Epithelial cell of esophagus (primary cell): ENCODE measurements at regions not wholly inside any gene's neighbourhood (a gene's known extent, or its start where the extent isn't known, plus 50 kb on each side); places are given as distances from the start of the nearest gene placed in this dataset.

Source experiments
- DNase-seq: peaks from one replicate; pipeline ENCODE4 v3.0.0; 2010; ENCODE audit warnings: low read depth
- H3K4me3 ChIP-seq: 2 replicates; pipeline ENCODE4 v1.5.1; 2011; ENCODE audit warnings: mild to moderate bottlenecking, low read length, control low read depth
- TF ChIP-seq, protein P1 (sequence below): IDR thresholded peaks from 2 replicates; pipeline ENCODE4 v1.5.1; 2011; ENCODE audit warnings: low read depth, mild to moderate bottlenecking, low read length, control low read depth, inconsistent platforms; ENCODE audit not compliant: insufficient read depth; ENCODE audit errors: missing control alignments

DNA sequence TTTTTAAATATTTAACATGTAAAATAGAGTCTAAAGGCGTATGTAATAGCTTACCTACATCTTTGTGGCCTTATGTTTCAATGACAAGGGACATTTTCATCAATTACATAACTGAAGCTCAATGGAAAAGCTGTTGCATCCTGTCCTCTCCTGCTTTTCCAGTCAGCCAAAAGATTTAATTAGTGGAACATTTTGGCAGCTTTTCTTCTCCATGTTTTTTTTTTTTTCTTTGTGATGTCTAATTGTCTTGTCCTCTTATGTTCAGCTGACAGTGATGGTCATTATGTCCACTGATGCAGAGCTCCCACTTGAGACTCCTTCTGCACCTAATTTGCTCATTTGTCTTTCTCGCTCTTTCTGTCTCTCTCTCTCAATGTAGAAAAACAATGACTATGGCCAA is 422.2 kb downstream of the GABRG1 start:
- no peak for DNase-seq
- no peak overlapping the region for H3K4me3 ChIP-seq
- TF ChIP-seq, protein P1, sequence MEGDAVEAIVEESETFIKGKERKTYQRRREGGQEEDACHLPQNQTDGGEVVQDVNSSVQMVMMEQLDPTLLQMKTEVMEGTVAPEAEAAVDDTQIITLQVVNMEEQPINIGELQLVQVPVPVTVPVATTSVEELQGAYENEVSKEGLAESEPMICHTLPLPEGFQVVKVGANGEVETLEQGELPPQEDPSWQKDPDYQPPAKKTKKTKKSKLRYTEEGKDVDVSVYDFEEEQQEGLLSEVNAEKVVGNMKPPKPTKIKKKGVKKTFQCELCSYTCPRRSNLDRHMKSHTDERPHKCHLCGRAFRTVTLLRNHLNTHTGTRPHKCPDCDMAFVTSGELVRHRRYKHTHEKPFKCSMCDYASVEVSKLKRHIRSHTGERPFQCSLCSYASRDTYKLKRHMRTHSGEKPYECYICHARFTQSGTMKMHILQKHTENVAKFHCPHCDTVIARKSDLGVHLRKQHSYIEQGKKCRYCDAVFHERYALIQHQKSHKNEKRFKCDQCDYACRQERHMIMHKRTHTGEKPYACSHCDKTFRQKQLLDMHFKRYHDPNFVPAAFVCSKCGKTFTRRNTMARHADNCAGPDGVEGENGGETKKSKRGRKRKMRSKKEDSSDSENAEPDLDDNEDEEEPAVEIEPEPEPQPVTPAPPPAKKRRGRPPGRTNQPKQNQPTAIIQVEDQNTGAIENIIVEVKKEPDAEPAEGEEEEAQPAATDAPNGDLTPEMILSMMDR = no peak

DNA sequence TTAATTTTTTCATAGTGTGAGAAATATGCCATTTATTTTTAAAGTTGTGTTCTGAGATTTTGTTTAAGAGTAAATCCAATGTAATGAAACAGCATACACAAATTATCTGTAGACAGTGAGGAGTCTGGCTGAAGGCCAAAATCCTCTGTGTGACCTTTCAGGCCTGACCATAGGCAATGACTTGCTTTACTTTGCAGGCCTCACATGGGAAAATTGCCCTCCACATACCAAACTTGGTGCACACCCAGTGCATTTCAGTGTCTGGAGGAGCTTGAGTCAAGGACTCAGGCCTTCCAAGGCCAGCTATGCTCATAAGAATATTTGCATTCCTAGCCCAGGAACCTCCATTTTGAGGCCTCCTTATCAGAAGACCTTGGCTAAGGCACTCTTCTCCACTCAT is 430.1 kb downstream of the GABRG1 start:
- no peak for DNase-seq
- TF ChIP-seq, protein P1 = no peak
- H3K4me3 ChIP-seq = no peak overlapping the region

DNA sequence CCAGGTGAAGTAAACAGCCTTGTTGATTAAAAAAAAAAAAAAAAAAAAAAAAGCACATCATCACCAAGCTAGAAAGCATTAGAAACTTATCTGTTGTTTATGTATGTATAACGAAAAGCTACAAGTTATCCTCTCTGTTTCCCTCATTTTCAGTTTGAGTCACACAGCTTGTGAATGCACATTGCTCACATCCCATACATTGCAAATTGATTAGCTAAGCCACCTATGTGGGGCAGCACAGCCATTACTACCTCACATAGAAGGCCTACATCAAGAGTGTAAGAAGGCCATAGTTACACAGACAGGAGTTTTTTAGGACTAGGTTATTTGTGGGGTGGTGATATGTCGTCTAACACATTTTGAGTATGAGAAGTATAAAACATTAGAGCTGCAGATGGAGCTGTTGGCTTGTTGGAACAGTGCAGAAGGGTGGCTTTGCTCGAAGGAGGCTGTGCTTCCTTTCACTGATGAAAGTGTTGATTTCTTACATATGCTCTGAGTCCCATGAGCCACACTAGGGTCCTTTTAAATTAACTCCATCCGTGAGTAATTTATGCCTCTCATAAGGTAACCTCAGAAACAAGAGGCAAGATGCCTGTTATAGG is 431.6 kb downstream of the GABRG1 start:
- DNase-seq = no peak
- TF ChIP-seq, protein P1 = no peak
- no peak overlapping the region for H3K4me3 ChIP-seq

DNA sequence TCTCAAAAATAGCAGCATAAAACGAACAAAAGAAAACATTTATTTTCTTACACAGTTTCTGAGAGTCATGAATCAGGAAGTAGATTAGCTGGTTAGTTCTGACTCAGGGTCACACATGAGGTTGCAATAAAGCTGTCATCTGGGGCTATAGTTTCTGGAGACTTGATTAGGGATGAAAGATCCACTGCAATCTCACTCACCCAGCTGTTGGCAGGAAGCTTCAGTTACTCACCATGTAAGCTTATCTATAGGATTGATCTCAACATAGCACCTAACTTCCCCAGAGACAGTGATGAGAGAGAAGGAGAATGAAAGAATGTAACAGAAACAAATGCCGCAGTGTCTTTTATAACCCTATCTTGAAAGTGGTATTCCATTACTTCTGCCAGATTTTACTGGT is 435.5 kb downstream of the GABRG1 start:
- DNase-seq = no peak

DNA sequence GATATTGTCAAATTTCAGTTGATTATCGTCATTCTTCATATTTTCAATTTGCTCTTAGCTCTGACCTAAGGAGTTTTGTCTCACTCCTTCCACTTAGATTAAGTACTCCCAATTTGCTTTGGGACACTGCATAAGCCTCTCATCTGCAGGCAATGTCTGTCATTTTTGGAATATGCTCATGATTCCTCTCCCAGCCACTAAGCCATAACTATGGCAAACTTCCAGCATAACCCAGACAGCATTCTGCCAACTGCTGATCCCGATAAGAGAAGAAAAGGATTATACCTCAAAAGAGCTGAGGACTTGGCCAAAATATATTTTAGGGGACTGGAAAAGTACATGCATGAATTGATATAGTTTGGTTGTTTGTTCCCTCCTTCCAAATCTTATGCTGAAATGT is 444.4 kb downstream of the GABRG1 start:
- TF ChIP-seq, protein P1 = no peak
- no peak for DNase-seq
- no peak overlapping the region for H3K4me3 ChIP-seq

More for the DNA sequence above, 435.5 kb downstream of the GABRG1 start:
- H3K4me3 ChIP-seq = no peak overlapping the region
- TF ChIP-seq, protein P1 = no peak

DNA sequence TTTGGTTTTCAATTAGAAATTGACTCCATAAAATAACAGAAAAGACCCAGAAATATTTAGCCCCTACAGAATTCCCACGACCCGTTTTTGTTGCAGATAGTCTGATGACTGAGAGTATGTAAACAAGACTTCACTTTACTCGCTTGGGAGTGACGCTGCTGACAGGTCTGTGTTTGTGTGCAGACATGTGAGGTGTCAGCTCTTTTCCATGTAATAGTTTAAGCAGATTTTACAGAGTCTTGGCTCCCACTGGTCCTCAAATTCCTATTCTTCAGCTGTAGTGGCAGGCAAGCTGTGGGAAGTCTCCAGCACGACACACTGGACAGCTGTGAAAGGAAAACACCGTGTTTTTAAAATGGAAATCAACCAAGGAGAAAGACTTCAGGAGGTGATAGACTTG is 455.7 kb downstream of the GABRG1 start:
- no peak for DNase-seq
- TF ChIP-seq, protein P1 = no peak
- no peak overlapping the region for H3K4me3 ChIP-seq

DNA sequence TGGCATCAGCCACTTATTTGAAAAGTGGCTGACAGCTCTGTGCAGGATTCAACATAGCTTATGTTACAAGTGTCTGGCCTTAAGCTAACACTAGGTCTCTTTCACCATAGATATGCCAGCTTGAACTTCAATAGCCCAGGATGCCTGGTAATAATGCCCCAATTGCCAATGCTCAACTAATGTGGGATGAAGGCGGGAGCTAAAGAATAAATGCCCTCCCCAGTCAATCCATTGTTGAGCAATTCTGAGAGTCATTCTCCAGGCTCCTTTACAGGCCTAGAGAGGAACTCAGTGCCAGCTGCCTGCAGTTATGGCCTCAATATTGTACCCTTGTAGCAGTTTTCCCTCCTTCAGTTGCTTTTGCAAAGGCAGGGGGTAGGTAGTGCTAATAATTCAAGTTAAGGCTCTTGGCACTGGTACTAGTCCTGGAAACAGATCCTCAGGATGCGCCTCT is 460.2 kb downstream of the GABRG1 start:
- no peak for DNase-seq
- no peak overlapping the region for H3K4me3 ChIP-seq
- TF ChIP-seq, protein P1 = no peak
